C4-2B (cell line): ENCODE measurements at regions not wholly inside any gene's neighbourhood (a gene's known extent, or its start where the extent isn't known, plus 50 kb on each side); places are given as distances from the start of the nearest gene placed in this dataset.

Source experiments
- ZFX ChIP-seq: fragments of 450-650 bp; IDR thresholded peaks from 2 replicates; pipeline ENCODE4 v1.6.1; 2017
- TF ChIP-seq, protein P1 (sequence below): fragments of 450-650 bp; conservative IDR thresholded peaks from 2 replicates; pipeline ENCODE4 v1.5.1; 2017; ENCODE audit warnings: mild to moderate bottlenecking

DNA sequence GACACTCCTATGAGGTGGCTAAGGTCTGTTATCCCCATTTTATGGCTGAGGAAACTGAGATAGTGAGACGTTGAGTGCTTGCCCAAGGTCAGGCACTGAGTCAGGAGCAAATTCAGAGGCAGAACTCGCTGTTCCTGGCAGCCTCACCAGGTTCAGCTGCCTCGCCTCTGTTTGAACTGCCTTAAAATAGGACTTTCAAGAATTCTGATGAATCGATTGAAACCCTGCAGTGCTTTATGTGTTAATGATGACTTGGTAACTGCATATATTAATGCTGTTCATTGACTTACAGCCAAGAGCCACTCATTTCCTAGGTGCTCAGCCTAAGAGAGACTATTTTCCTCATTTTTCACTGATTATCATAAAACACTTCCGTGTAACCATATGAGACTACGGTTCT is 79.5 kb upstream of the BHLHE40 start:
- TF ChIP-seq, protein P1, sequence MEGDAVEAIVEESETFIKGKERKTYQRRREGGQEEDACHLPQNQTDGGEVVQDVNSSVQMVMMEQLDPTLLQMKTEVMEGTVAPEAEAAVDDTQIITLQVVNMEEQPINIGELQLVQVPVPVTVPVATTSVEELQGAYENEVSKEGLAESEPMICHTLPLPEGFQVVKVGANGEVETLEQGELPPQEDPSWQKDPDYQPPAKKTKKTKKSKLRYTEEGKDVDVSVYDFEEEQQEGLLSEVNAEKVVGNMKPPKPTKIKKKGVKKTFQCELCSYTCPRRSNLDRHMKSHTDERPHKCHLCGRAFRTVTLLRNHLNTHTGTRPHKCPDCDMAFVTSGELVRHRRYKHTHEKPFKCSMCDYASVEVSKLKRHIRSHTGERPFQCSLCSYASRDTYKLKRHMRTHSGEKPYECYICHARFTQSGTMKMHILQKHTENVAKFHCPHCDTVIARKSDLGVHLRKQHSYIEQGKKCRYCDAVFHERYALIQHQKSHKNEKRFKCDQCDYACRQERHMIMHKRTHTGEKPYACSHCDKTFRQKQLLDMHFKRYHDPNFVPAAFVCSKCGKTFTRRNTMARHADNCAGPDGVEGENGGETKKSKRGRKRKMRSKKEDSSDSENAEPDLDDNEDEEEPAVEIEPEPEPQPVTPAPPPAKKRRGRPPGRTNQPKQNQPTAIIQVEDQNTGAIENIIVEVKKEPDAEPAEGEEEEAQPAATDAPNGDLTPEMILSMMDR: no peak
- no peak for TF ChIP-seq ZFX
